ENCODE measurements at regions not wholly inside any gene's neighbourhood (a gene's known extent, or its start where the extent isn't known, plus 50 kb on each side); places are given as distances from the start of the nearest gene placed in this dataset.

DNA sequence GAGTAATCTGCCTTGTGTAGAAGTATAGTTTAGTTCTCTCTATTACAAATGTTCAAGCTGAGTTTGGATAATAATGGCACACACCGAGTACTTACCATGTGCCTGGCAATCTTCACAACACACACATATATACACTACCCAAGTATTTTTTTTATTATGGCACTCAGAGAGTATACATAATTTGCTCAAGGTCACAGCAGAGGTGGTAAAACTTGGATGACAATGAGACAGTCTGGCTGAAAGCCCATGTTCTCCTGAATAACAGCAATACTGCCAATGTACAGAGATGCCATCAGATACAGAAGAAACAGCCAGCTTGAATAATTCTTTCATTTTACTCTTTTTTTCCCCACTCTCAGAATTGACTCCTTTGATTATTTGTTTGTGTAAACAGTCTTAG, 460.0 kb downstream of the CNTN6 start:
- DNase-seq, result no peak

DNA sequence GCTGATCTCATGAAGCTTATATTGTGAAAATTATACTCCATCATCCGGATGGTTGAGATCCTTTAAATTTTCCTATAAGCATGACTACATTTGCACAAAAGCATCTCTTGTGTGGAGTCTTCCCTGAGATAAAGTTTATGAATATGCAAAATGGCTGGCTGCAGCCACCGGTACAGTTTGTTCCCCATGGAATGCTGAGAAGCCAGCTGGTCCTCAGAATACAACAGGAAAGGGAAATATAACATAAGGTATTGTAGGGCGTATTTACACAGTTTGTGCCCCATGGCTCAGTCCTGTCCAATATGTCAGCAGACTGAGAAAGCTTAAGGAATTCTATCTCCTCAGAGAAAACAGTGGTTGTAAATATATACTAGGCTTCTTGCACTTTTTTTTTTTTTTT, 468.6 kb downstream of the CNTN6 start:
- DNase-seq, result no peak

DNA sequence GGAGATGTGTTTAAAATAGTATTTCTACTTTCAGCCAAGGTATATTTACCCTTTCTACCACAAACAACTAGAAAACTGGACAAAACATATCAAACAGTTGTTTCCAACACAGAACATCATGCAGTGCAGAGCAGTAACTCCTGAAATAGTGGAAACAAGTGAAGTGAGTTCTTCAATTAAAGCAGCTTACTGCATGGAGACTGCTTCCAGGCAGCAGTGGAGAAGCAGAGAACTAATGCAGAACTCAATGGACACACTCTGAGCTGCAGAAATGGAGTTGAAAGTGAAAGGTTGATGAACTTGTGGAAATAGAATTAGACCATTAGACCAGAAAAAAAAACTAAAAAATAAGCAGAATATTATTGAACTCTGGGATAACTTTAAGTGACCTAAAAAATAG, 478.9 kb downstream of the CNTN6 start:
- DNase-seq, result no peak

DNA sequence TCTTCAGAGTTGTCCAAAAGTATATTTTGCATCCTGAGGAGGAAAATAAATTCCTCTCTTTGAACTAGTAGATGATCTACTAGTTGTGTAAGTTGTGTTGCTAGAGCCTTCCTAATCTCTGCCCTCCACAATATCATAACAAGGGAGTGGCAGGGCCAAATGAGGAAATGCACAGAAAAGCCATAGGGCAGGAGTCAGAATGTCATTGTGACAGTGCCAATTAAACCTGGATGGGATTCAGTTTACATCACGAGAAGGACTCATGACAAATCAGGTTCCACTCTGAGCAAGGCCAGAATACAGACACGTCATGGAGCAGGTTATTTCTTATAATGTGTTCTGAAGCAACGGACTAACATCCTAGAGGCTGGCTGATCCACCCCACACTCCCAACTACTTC, 483.2 kb downstream of the CNTN6 start:
- no peak for DNase-seq

DNA sequence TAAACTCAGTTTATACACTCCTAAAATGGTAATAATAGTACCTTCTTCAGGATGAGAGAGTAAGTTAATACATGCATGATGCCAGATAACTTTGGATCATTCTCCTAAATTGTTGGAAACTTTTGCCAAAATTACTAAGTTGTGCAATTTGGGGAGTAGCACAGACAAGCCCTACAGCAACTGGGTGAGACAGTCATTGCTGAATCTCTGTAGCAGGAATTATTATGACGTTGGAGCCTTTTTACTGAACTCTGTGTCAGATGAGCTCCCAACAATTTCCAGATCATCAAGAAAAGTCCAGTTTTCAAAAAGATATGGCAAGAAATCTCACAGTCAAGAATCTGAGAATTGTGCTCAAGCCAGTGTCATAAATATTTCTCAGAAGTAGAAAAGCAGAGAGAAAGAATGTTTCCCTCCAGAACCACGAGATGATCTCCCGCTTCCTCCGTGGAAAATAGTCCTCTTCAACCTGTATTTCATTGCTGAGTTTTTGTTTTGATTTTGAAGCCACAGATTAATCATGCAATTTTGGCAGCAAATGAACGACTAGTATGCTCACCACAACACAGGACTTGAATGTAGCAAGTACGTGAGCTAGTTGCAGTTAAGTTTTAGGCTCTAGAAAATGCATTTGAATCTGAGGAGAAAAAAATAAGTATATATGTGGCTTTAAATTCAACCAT, 485.4 kb downstream of the CNTN6 start:
- DNase-seq, result peak; percentile 17

DNA sequence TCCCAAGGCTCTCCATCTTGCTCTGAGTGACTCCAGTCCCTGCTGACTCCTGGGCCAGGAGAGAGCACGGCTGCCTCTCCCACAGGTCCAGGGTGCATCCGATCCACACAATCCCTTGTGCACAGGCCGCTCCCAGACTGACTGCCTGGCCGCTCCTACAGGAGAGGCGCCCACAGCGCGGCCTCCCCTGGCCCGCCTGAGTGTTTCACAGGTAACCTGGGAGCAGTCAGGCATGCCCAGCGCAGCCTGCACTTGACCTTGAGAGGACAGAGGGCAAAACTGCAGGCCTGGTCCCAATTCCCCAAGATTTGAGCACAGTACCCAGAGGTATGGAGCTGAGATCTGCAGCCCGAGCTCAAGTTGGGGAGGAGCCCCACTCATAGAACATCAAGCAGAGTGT, 490.2 kb downstream of the CNTN6 start:
- DNase-seq, result no peak

DNA sequence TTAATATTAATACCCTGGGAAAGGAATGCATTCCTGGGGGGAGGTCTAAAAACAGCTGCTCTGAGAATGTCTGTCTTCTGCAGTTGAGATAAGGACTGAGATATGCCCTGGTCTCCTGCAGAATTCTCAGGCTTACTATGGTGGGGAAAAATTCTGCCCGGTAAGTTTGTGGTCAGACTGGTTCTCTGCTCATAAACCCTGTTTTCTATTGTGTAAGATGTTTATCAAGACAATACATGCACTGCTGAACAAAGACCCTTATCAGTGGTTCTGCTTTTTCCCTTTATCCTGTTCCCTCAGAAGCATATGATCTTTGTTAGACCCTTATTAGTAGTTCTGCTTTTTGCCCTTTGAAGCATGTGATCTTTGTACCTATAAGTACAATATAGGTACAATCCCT, 494.6 kb downstream of the CNTN6 start:
- DNase-seq, result no peak

DNA sequence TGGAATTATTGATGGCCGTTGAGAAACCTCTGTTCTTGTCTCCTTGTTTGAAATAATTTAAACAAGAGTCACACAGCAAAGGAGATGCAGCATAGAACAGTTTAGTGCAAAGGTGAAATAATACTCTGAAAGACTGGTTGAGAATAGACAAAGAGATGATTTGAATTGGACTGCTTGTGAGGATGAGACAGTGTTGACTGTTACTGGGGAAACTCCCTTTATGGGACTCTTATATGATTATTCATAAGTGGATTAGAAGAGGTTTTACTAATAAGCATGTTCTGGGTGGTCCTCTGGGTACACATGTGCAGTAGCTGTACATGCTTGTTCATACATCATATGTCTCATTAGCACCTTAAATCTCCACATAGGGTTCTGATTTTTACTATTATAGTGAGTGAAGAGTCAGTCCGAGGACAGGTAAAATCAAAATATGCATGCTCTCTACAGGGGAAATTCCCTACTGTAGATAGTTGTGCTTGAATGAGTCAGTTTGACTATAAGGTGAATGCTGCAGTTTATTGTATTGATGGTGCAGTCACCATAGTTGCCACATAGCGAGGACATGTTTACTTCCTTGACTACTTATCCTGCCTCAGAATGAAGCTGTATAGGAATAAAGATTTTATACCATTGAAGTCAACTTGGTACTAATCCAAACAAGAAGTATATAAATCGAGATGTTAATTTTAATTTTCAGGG, 498.7 kb downstream of the CNTN6 start:
- no peak for DNase-seq

DNA sequence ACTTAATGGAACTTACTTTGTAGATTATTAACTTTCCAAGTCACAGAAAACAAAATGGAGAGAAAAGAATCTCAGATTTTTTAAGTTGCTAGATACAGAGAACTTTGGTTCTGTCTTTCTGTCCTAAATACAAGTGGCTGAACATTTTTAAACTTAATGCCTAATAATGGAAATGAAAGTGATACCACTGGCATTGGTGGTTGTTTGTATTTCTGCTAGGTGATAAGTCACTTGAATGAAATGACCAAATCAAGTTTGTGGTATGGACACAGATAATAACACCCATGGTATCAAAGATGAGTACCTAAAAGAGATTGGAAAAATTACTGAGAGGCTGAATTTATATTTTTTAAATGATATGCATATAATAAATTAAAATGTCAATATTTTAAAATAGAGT, 502.1 kb downstream of the CNTN6 start:
- DNase-seq, result no peak

DNA sequence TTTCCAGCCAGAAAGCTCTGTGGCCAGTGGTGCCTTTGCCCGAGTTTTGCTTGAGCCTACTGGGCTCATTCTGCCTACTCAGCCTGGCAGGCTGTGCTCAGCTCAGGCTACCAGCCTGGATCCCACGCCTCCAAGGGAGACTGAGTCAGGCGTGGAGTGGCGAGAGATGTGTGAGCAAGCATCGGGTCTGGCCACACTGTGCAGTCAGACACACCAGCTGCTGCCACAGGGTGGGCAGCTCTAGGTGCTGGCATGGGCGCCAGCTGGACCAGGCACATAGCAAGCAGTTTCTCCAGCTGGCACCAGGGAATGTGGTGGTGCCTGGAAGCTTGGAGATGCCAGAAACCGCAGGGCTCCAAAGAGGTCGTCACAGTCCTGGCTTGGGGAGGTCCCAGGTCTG, 498.5 kb upstream of the CNTN4 start:
- no peak for DNase-seq

DNA sequence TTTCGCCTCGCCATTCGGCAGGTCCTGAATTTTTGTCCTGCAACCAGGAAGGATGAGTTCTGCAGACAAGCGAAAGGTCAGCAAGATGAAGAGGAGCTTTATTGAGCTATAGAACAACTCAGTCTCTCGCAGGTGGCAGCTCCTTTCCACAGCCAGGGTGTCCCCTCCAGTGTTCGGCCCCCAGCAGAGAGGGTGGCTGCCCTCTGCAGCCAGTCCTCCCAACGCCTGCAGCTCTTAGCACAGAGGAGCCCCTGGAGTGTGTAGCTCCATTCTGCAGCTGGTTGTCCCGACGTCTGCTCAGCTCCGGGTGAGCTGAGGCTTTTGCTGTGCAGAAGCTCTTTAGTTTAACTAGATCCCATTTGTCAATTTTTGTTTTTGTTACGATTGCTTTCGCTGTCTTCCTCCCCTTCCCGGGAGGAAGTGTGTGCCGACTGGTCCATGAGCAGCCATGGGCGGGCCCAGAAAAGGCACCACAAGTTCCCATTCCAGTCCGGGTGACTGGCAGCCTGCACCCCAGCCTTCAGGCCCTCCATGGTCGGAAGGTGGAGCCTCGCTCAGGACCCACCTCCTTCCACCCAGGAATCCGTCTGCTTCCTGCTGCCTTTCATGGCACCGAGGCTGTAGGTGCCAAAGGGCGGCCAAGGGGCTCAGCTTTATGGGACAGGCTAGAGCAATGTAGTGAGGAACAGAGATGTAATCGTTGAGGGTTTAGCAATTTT, 497.8 kb upstream of the CNTN4 start:
- no peak for DNase-seq

DNA sequence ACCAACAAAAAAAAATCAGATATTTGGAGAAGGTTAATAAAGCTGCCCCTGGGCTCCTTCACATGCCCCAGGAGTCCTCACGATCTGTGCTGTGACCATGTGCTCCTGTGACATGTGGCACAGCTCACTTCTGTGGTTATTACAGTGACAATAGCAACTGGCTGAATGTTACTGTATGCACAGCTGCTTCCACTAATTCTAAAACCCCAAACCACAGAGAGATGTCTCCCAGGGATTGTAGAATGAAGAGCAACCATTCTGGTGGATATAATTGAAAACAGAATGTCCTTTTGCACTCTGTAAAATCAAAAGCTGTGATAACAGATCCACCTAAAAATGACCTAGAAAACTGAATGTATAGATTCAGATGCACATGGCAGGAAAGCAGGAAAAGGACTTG, 489.2 kb upstream of the CNTN4 start:
- peak; percentile 9 for DNase-seq

DNA sequence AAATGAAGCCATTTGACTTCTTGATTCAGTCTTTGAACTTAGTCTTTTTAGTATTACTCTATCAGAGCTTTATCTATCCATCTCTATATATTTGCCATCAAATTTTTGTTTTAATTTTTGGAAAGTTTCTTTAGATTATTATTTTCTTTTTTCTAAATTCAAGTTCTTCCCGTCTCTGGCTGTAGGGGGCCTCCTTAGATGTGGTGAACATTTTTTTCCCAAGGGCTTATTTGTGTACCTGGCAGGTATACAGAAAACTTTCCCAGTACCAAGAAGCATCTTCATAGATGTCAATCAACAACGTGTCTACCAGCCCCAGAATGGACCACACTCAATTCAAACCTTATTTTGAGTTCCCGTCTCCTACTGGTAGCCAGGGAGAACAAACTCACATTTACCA, 486.8 kb upstream of the CNTN4 start:
- no peak for DNase-seq

DNA sequence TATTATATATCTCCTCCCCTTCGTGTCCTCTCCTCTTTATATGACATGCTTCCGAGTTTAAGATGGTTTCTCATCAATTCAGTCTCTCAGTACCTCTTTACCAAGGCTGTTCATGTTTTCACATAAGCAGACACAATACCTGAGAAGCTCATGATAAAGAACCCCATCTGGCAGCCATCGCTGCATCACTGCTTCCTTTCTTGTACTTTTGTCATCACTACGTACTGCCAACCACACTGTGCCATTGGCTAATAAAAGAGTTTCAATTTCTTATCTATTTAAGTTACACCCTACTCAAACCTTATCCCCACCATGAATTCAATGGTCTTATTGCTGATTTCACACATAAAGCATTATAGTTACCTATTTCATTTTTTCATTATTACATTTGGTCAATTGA, 484.7 kb upstream of the CNTN4 start:
- DNase-seq, result no peak

DNA sequence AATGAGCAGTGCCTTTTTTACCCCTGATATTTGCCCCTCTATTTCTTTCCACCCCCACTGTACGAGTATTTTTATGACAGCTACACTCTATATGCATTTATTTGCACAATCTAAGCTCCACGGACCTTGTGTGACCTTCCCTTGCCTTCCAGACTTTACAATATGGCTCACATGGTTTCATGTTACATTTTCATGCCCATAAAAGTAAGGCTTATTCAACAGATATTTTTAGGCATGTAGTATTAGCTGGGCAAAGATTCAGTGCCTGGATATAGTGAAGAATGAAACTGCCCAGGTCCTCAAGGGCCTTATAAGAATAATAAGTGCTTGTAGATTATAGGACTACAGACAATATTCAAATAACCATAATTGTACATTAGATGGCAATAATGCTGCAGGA, 481.9 kb upstream of the CNTN4 start:
- no peak for DNase-seq

DNA sequence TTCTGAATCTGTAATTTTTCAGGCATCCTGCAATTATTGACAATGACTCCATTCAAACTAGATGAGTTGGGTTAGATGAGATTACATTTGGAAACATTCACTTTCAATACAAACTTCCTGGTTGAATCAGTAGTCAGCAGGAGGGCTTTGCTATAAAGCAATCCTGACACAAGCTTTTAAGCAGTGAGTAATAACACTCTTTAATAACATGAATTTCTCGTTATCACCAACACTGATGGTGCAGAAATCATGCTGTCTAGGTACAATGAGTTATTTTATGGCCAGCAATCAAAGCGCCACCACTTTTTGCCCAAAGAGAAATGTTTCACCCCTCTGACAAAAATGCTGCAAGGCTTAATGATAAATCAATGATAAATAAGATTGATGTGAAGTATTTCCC, 474.8 kb upstream of the CNTN4 start:
- DNase-seq, result no peak

DNA sequence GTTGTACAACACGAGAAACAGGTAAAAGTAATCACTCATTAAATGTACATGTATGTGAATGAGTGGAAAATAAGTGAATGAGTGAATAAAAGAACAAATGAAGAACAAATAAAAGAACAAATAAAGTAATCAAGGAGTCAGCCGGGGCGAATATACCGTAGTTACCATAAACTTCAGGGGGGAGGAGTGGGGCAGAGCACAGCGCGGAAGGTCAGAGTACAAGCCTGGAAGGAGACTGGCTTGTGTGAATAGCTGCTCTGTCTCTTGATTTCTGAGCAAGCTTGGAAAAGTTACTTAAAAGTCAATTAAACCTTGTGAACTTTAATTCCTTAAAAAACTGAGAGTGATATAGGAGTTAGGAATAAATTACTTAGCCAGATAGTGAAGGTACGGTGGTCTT, 466.5 kb upstream of the CNTN4 start:
- DNase-seq, result no peak

DNA sequence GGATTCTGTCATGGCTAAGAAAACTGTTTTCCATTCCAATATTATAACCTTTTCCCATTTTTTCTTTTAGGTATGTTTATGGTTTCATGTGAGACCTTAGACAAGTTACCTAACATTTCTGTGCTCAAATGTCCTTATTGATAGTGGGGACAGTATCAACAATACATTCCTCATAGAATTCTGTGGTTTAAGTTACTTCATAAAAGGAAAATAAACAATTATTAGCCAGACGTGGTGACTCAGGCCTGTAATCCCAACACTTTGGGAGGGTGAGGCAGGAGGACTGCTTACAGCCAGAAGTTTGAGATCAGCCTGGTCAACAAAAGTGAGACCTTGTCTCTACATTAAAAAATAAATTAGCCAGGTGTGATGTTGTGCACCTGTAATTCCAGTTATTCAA, 436.8 kb upstream of the CNTN4 start:
- DNase-seq, result no peak

DNA sequence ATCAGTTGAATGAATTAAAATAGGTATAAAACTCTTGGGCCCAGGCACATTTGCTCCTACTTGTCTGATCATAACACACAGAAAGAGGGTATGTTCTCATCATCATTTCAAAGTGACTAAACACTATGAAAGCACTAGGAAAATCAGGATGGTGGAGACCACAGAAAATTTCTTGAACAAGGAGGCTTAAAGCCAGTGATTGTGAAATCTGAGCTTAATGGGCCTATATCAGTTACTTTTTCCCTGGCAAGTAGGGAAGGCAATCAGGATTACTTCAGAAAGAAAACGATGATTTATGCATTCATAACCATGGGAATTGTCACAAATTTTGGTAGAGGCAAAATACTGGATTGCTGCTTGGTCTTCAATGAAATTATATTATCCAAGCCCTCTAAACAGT, 434.4 kb upstream of the CNTN4 start:
- DNase-seq, result no peak

DNA sequence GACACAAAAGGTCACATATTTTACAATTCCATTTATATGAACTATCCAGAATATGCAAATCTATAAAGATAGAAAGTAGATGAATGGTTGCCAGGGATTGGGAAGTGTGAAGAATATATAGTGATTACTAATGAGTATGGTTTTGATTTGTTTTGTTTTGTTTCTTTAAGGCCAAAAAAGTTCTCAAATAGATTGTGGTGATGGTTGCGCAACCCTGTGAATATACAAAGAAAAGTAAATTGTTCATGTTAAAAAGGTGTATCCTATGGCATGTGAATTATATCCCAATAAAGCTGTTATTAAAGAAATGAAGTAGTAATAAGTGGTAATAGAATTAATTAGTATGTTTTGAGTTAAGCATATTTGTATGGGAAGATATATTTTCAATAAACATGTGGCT, 431.8 kb upstream of the CNTN4 start:
- no peak for DNase-seq

DNA sequence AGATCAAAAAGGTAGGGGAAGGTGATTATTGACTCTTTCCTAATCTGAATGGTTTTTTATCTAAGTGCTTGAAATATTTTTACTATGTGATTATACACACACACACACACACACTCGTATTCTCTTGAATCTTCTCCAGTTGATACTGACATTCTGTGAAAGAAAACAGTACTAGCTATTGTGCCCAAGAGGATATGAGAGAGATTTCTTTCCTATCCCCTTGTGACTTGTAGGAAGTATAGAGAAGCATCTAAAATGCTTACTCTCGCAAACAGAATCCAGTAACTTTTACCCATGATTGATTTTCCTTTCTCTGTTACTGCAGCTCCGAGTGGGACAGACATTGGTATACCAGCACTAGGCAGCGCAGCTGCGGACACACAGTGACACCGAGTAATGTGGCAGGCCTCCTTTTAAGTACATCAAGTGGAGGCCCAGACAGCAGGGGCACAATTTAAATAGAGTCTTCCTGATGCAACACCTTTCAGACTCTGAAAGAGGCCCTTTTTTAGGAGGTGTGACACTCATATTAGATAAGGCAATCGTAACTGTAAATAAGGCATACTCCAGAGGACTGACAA, 421.0 kb upstream of the CNTN4 start:
- DNase-seq, result no peak

DNA sequence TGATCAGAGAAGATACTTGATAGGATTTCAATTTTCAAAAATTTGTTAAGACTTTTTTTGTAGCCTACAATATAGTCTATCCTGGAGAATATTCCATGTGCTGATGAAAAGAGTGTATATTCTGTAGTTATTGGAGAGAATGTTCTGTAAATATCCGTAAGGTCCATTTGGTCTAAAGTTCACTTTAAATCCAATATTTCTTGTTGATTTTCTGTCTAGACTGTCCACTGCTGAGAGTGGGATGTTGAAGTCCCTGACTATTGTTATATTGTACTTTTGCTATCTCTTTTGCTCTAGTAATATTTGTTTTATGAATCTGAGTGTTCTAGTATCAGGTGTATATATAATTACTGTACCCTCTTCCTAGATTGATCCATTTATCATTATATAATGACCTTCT, 406.2 kb upstream of the CNTN4 start:
- no peak for DNase-seq

DNA sequence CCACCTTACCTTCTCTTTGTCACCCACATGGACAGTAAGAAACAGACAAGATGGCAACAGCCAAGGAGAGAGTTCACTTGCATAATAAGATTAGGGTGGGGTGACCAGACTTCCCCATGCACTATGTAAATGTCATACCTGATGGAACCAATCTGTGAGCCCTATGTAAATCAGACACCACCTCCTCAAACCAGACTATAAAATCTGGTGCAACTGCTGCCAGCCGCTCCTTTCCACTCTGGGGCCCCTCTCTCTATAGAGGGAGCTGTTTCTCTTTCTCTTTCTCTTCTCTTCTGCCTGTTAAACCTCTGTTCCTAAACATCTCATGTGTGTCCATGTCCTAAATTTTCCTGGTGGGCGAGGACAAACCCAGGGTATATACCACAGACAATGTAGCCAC, 405.5 kb upstream of the CNTN4 start:
- no peak for DNase-seq

Data from hindlimb muscle (tissue), 1 donor.